Right hindlimb (tissue), 1 donor: ENCODE measurements at regions not wholly inside any gene's neighbourhood (a gene's known extent, or its start where the extent isn't known, plus 50 kb on each side); places are given as distances from the start of the nearest gene placed in this dataset.
"Not testable (repeated sequence)": the region's sequence is repeated elsewhere in the genome, so short reads cannot be mapped to it uniquely, and the experiment has no call there.

Experiments
- DNase-seq: peaks from one replicate; pipeline ENCODE4 v3.0.0-alpha.2; 2018

- peak; percentile 6 for DNase-seq
These were observed 650.3 kb upstream of the ALG10B start for GRCh38 chr12:37666069-37666781.

GRCh38 chr12:37668557-37668956 is 648.0 kb upstream of the ALG10B start:
- DNase-seq = not testable (repeated sequence)

GRCh38 chr12:37672655-37673260 is 643.8 kb upstream of the ALG10B start:
- no peak for DNase-seq

- DNase-seq = no peak
These were observed 595.7 kb upstream of the ALG10B start for GRCh38 chr12:37720846-37721245.

- DNase-seq = no peak
These were observed 582.7 kb upstream of the ALG10B start for GRCh38 chr12:37733856-37734255.
